GM06990 (cell line): ENCODE measurements at regions not wholly inside any gene's neighbourhood (a gene's known extent, or its start where the extent isn't known, plus 50 kb on each side); places are given as distances from the start of the nearest gene placed in this dataset.

Experiments
- DNase-seq: peaks from one replicate; pipeline ENCODE4 v3.0.0-alpha.2; 2011; ENCODE audit not compliant: insufficient read length; ENCODE audit errors: extremely low read depth
- H3K27me3 ChIP-seq: replicated peaks from 2 replicates; pipeline ENCODE4 v1.6.0; 2011; ENCODE audit warnings: low read length; ENCODE audit not compliant: control insufficient read depth, insufficient read depth
- H3K36me3 ChIP-seq: 2 replicates; pipeline ENCODE4 v1.5.1; 2011; ENCODE audit warnings: low read length; ENCODE audit not compliant: control insufficient read depth, insufficient read depth
- H3K4me3 ChIP-seq: replicated peaks from 2 replicates; pipeline ENCODE4 v1.5.1; 2011; ENCODE audit warnings: low read depth, mild to moderate bottlenecking, control low read depth, low read length
- TF ChIP-seq, protein P1 (sequence below): IDR thresholded peaks from 2 replicates; pipeline ENCODE4 v1.5.1; 2011; ENCODE audit warnings: low read length, control low read depth, mild to moderate bottlenecking, inconsistent platforms; ENCODE audit not compliant: insufficient read depth, poor library complexity, severe bottlenecking

- DNase-seq: no peak
- Histone ChIP-seq H3K4me3 (no peak overlapping the region), H3K36me3 (no peaks in the 10 kb centered on the region), H3K27me3 (no peaks in the 10 kb centered on the region)
- TF ChIP-seq, protein P1, sequence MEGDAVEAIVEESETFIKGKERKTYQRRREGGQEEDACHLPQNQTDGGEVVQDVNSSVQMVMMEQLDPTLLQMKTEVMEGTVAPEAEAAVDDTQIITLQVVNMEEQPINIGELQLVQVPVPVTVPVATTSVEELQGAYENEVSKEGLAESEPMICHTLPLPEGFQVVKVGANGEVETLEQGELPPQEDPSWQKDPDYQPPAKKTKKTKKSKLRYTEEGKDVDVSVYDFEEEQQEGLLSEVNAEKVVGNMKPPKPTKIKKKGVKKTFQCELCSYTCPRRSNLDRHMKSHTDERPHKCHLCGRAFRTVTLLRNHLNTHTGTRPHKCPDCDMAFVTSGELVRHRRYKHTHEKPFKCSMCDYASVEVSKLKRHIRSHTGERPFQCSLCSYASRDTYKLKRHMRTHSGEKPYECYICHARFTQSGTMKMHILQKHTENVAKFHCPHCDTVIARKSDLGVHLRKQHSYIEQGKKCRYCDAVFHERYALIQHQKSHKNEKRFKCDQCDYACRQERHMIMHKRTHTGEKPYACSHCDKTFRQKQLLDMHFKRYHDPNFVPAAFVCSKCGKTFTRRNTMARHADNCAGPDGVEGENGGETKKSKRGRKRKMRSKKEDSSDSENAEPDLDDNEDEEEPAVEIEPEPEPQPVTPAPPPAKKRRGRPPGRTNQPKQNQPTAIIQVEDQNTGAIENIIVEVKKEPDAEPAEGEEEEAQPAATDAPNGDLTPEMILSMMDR: no peak
Observed at GRCh38 chrX:94121799-94122198, 447.8 kb downstream of the FAM133A start.

DNA sequence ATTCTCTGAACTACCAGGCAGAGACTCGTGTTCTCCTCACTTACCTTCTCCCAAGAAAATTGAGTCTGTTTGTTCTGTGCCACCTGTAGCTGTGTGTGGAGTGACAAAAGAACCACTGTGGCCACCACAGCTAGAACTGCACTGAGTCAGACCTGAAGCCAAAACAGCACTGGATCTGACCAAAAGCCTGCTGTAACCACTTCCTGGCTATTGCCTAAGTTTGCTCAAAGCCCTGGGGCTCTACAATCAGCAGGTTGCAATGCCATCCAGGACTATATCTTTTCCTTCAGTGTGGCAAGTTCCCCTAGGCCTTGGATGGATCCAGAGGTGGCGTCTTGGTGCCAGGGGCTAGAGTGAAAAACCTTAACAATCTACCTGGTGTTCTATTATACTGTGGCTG lies 449.1 kb downstream of the FAM133A start:
- Histone ChIP-seq H3K4me3 (no peak overlapping the region), H3K36me3 (no peaks in the 10 kb centered on the region), H3K27me3 (no peaks in the 10 kb centered on the region)
- TF ChIP-seq, protein P1: no peak
- no peak for DNase-seq

DNA sequence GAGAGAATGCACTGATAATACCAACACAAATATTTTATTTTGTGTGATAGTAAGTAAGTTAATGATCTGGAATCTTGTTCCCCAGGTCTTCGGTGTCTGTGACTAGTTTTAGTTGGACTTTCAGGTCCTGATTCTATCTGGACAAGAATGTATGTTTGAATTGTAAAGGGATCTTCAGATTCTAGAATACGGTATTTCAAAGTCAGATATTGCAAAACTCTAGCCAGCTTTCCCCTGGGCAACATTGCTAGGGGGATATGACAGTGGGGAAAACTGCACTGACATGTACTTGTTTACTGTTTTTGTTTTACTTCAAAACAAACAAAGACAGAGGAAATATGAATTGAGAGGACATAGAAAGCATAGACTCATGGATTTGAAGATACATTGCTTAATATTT lies 489.0 kb downstream of the FAM133A start:
- Histone ChIP-seq H3K27me3 (no peaks in the 10 kb centered on the region), H3K4me3 (no peak overlapping the region), H3K36me3 (no peaks in the 10 kb centered on the region)
- TF ChIP-seq, protein P1: no peak
- DNase-seq: no peak

DNA sequence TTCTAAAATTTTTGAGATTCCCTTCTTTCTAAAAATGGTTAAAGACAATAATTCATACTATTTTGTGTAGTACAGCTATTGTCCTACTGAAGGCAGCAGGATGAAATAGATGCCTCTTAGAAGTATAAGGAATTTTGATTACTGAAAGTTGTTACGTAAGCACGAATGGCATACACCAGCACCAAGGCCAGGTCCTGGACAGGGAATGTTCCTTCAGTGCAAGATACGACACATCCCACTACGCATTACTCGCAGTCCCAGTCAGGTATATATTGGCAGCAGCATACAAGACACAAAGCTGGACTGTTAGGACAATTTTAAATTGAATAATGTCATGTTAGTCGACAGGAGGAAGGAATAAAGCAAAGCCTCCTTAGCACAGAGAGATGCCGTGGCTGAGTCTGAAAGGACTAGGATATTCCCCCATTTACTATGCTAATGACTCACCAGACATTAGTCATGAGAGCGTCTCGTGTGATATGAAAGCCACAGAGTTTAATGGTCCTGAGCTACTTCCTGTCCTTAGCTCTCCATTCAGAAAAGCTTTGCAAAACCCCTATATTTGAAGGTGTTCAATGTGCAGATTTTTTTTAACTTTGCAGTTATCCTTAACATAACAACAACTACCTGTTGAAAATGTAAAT lies 504.3 kb downstream of the FAM133A start:
- Histone ChIP-seq H3K36me3 (no peaks in the 10 kb centered on the region), H3K4me3 (no peak overlapping the region), H3K27me3 (no peaks in the 10 kb centered on the region)
- TF ChIP-seq, protein P1: no peak
- DNase-seq: no peak

GRCh38 chrX:94204524-94204923 lies 530.5 kb downstream of the FAM133A start:
- TF ChIP-seq, protein P1: no peak
- DNase-seq: no peak
- no peak overlapping the region for H3K4me3 ChIP-seq
- H3K36me3 ChIP-seq: no peaks in the 10 kb centered on the region
- H3K27me3 ChIP-seq: no peaks in the 10 kb centered on the region

GRCh38 chrX:94216738-94217137 lies 542.7 kb downstream of the FAM133A start:
- no peak for DNase-seq
- TF ChIP-seq, protein P1: no peak
- H3K27me3 ChIP-seq: no peaks in the 10 kb centered on the region
- no peak overlapping the region for H3K4me3 ChIP-seq
- no peaks in the 10 kb centered on the region for H3K36me3 ChIP-seq
